Adrenal gland (tissue), 9 donors: ENCODE measurements at regions not wholly inside any gene's neighbourhood (a gene's known extent, or its start where the extent isn't known, plus 50 kb on each side); places are given as distances from the start of the nearest gene placed in this dataset.

Experiments
- DNase-seq, 7 donors: peaks; one replicate each; pipeline ENCODE4 v3.0.0-alpha.2; 2019 to 2020
- H3K27ac ChIP-seq, 5 donors: fragments of 200-600 bp; sonication (generic) in 4 of 5; 1 replicate in 3 of 5; 2 replicates in 2 of 5; pipeline versions ENCODE4 v1.5.1 to v1.8.0; 2016 to 2020; ENCODE audit warnings: mild to moderate bottlenecking in 1 of 5
- H3K27me3 ChIP-seq: fragments of 200-600 bp; 2 replicates; pipeline ENCODE4 v1.8.0; 2021
- H3K36me3 ChIP-seq, 2 donors: fragments of 200-600 bp; replicated peaks in 1 of 2; 1 replicate in 1 of 2; 2 replicates in 1 of 2; pipeline versions ENCODE4 v1.5.1 to v1.8.0; 2018 to 2022
- H3K4me1 ChIP-seq, 2 donors: fragments of 200-600 bp; replicated peaks in 1 of 2; 1 replicate in 1 of 2; 2 replicates in 1 of 2; pipeline versions ENCODE4 v1.5.1 to v1.8.0; 2018 to 2021
- H3K4me3 ChIP-seq, 4 donors: fragments of 200-600 bp; sonication (generic) in 3 of 4; one replicate each; pipeline ENCODE4 v1.5.1; 2016 to 2018
- H3K9me3 ChIP-seq, 3 donors: fragments of 200-600 bp; sonication (generic) in 1 of 3; replicated peaks in 1 of 3; 1 replicate in 2 of 3; 2 replicates in 1 of 3; pipeline versions ENCODE4 v1.5.1 to v1.8.0; 2016 to 2021
- POLR2A ChIP-seq, 2 donors: fragments of 450-650 bp; IDR thresholded peaks; one replicate each; pipeline ENCODE4 v1.6.1; 2017; ENCODE audit warnings: antibody characterized with exemption in 2 of 2, mild to moderate bottlenecking in 2 of 2, moderate library complexity in 1 of 2
- WGBS, 4 donors: extraction: QIAGEN DNeasy Blood & Tissue Kit in 2 of 4; methylation state at CpG; one replicate each; pipeline versions ENCODE4 v1.1.5 to v1.1.7; 2013 to 2017; 5-methylcytosine and 5-hydroxymethylcytosine counted together
- intact Hi-C, 2 donors: fragments of 100-400 bp; cut with DNase I; formaldehyde crosslinking; loops; one replicate each; pipeline versions ENCODE4 v1.14.1 to v1.15.0; 2022 to 2023
- TF ChIP-seq, protein P1 (sequence below), 6 experiments: fragments of 450-650 bp in 4 of 6; fragments of 200-600 bp in 2 of 6; sonication (generic) in 1 of 6; IDR thresholded peaks; 1 replicate in 5 of 6; 2 replicates in 1 of 6; pipeline versions ENCODE4 v1.5.1 to v1.8.0; 2016 to 2021; ENCODE audit warnings: antibody characterized with exemption in 6 of 6, mild to moderate bottlenecking in 2 of 6, moderate library complexity in 1 of 6
- donor health status: healthy with polysubstance abuse.
- donor health status: Bipolar disorder and iron deficiency.
- donor health status: DM: yes; HTN: yes; CAD: no.
- donor health status: DM: no; HTN: no; CAD: no.
- donor health status: DM: no; HTN: no; CAD: no.

GRCh38 chr2:9137379-9138150, 69.0 kb upstream of the ASAP2 start:
- no peak for DNase-seq
- no peaks in the 10 kb centered on the region for H3K27me3 ChIP-seq
- TF ChIP-seq POLR2A (IDR thresholded peaks at IDR 0.05): no peak
- TF ChIP-seq, protein P1, sequence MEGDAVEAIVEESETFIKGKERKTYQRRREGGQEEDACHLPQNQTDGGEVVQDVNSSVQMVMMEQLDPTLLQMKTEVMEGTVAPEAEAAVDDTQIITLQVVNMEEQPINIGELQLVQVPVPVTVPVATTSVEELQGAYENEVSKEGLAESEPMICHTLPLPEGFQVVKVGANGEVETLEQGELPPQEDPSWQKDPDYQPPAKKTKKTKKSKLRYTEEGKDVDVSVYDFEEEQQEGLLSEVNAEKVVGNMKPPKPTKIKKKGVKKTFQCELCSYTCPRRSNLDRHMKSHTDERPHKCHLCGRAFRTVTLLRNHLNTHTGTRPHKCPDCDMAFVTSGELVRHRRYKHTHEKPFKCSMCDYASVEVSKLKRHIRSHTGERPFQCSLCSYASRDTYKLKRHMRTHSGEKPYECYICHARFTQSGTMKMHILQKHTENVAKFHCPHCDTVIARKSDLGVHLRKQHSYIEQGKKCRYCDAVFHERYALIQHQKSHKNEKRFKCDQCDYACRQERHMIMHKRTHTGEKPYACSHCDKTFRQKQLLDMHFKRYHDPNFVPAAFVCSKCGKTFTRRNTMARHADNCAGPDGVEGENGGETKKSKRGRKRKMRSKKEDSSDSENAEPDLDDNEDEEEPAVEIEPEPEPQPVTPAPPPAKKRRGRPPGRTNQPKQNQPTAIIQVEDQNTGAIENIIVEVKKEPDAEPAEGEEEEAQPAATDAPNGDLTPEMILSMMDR (IDR thresholded peaks at IDR 0.05): no peak
- H3K4me3 ChIP-seq: no peak overlapping the region
- no peak overlapping the region for H3K27ac ChIP-seq
- WGBS, 4 donors: 65 to 85% (median 78%) methylated on average over 17 to 24 of the region's 24 CpGs
- H3K9me3 ChIP-seq: no peaks in the 10 kb centered on the region
- H3K4me1 ChIP-seq: no peaks in the 10 kb centered on the region
- no peaks in the 10 kb centered on the region for H3K36me3 ChIP-seq
- intact Hi-C loops: loop anchor here in 1 of 2 donors (5.0 kb wide), 1 partner anchor 260 kb away; no protein-coding TSS in a partner anchor

DNA sequence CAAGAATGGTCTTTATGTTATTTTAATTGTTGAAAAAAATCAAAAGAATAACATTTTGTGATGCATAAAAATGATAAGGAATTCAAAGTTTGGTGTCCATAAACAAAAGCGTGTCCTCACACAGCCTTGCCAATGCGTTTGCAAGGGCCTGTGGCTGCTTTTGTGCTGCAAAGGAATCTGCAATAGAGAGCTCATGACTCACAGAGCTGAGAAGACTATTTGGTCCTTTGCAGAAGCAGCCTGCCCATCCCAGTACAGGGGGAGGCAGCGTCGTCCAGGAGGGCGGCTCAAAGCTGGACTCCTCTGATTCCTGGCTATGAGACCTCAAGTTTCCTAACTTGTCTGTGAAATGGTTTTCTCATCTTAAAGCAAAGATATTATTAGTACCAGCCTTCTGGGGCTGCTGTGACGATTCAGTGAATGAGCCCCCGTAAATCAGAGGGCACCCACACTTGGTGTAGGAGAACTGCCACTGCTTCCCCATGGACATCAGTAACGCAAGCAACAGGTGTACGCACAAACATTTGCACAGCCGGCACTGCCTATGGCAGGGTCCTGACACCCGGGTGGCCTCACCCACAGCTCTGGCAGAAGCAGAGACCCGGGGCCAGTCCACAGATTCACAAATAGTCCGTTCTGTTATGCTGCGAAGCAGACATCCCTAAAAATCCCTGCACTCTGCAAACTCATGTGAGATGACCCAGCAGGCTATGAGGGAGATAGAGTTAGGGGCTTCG, 70.6 kb upstream of the ASAP2 start:
- WGBS, 4 donors: 69 to 90% (median 82%) methylated on average over 7 to 15 of the region's 15 CpGs
- Histone ChIP-seq H3K36me3 (no peaks in the 10 kb centered on the region), H3K4me1 (no peaks in the 10 kb centered on the region), H3K27ac (no peak overlapping the region), H3K4me3 (no peak overlapping the region), H3K9me3 (no peaks in the 10 kb centered on the region), H3K27me3 (no peaks in the 10 kb centered on the region)
- DNase-seq: no peak
- no peak for TF ChIP-seq POLR2A (IDR thresholded peaks at IDR 0.05)
- TF ChIP-seq, protein P1 (IDR thresholded peaks at IDR 0.05): no peak
- intact Hi-C loops: loop anchor here in 1 of 2 donors (5.0 kb wide), 1 partner anchor 259 kb away; no protein-coding TSS in a partner anchor

DNA sequence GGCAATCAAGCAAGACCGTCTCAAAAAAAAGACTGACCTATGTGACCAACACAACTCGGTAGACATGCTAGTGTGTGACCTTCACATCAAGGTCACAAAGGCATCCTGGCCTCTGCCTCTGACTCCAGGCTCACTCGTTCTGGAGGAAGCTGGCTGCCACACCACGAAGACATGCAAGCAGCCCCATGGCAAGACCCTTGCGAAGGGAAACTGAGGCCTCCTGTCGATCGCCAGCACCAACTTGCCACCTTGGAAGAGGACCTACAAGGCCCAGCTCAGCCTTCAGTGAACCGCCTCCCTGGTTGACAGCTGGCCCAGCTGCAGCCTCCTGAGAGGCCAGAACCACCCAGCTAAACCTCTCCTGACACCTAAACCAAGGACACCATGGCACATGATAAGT, 79.3 kb upstream of the ASAP2 start:
- intact Hi-C loops: no loop called here
- 82 to 100% (median 86%) methylated on average over 1 to 8 of the region's 8 CpGs for WGBS, 4 donors
- no peaks in the 10 kb centered on the region for H3K27me3 ChIP-seq

DNA sequence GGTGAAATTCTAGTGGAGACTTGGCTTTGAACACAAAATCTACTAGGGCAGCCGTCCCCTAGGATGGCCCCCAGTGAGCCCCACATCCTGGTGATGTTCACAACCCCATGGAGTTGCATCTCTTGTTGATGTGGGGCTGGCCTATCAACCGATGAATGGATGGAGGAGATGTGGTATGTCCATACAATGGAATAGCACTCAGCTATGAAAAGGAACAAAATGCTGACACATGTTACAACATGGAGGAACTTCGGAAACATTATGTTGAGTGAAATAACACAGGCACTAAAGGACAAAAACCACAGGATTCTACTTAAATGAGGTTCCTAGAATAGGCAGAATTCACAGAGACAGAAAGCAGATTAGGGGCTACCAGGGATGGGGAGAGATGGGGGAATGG, 80.1 kb upstream of the ASAP2 start:
- no peaks in the 10 kb centered on the region for H3K9me3 ChIP-seq
- no peak overlapping the region for H3K4me3 ChIP-seq
- 93 to 100% (median 97%) methylated on average over 3 of the region's 3 CpGs for WGBS, 4 donors
- no peaks in the 10 kb centered on the region for H3K4me1 ChIP-seq
- intact Hi-C loops: no loop called here
- no peak for DNase-seq
- no peak overlapping the region for H3K27ac ChIP-seq
- TF ChIP-seq, protein P1 (IDR thresholded peaks at IDR 0.05): no peak
- no peak for TF ChIP-seq POLR2A (IDR thresholded peaks at IDR 0.05)
- no peaks in the 10 kb centered on the region for H3K36me3 ChIP-seq
- H3K27me3 ChIP-seq: no peaks in the 10 kb centered on the region

More for the DNA sequence above, 79.3 kb upstream of the ASAP2 start:
- no peak overlapping the region for H3K4me3 ChIP-seq
- H3K9me3 ChIP-seq: no peaks in the 10 kb centered on the region
- H3K27ac ChIP-seq: no peak overlapping the region
- H3K36me3 ChIP-seq: no peaks in the 10 kb centered on the region
- TF ChIP-seq, protein P1 (IDR thresholded peaks at IDR 0.05): no peak
- no peak for TF ChIP-seq POLR2A (IDR thresholded peaks at IDR 0.05)
- DNase-seq: no peak
- H3K4me1 ChIP-seq: no peaks in the 10 kb centered on the region
